Stimulated activated naive B cell treated with anti-CD40 and anti-IgM and Interleukin-4, amounts not matched to agents 10 μg/mL and 1 μg/mL and 100 μg/mL, for 72 hours (primary cell): ENCODE measurements at regions not wholly inside any gene's neighbourhood (a gene's known extent, or its start where the extent isn't known, plus 50 kb on each side); places are given as distances from the start of the nearest gene placed in this dataset.

Experiments used
- ATAC-seq, 2 donors: fragments of 150-1000 bp; cut with Tn5 transposase; replicated peaks; 2 replicates each; pipeline ENCODE4 v1.10.0; 2021; ENCODE audit warnings: moderate library complexity in 1 of 2
- DNase-seq: peaks from one replicate; pipeline ENCODE4 v3.0.0; 2021
- H3K27ac Mint-ChIP-seq: one replicate; pipeline ENCODE4 v1.8.0; 2022; ENCODE audit warnings: mild to moderate bottlenecking, mixed read lengths
- H3K27me3 Mint-ChIP-seq, 2 donors: one replicate each; pipeline ENCODE4 v1.8.0; 2022; ENCODE audit warnings: mixed read lengths in 2 of 2
- H3K36me3 Mint-ChIP-seq, 2 donors: one replicate each; pipeline ENCODE4 v1.8.0; 2022; ENCODE audit warnings: mixed read lengths in 2 of 2, mild to moderate bottlenecking in 1 of 2
- H3K4me1 Mint-ChIP-seq, 2 donors: one replicate each; pipeline ENCODE4 v1.8.0; 2022; ENCODE audit warnings: mixed read lengths in 2 of 2, mild to moderate bottlenecking in 1 of 2
- H3K4me3 Mint-ChIP-seq, 2 donors: one replicate each; pipeline ENCODE4 v1.8.0; 2022; ENCODE audit warnings: mild to moderate bottlenecking in 2 of 2, mixed read lengths in 2 of 2, moderate library complexity in 1 of 2
- H3K9me3 Mint-ChIP-seq, 2 donors: one replicate each; pipeline ENCODE4 v1.8.0; 2022; ENCODE audit warnings: mixed read lengths in 2 of 2, mild to moderate bottlenecking in 1 of 2

- Mint-ChIP-seq H3K4me3 (no peak overlapping the region), H3K36me3 (no peaks in the 10 kb centered on the region)
Observed at GRCh38 chr20:11569163-11569562, 348.5 kb upstream of the BTBD3 start.

DNA sequence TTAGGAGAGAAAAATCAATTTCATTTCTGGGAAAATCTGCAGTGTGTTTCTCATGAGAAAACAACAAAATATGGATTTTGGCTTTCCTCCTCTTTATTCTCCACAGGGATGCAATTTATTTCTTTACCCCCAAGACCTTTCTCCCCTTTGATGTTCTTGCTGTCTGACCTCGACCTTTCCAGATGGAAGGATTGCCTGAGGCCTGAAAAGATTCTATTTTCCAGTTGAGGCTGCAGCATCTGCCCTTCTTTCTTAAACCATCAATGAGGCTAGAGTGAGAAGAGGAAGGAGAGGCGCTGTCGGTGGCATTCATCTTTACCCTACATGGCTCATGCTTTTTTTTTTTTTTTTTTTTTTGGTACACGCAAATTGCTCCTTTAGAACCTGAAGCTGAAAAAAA is 344.2 kb upstream of the BTBD3 start:
- Mint-ChIP-seq H3K36me3 (no peaks in the 10 kb centered on the region), H3K9me3 (peaks cover 0 to 4% of the 10 kb centered on the region in 2 donors)

More at GRCh38 chr20:11569163-11569562, 348.5 kb upstream of the BTBD3 start:
- H3K9me3 Mint-ChIP-seq, result peaks cover 0 to 5% of the 10 kb centered on the region in 2 donors
- no peaks in the 10 kb centered on the region for H3K27me3 Mint-ChIP-seq
- ATAC-seq (no peak), DNase-seq (no peak)
- no peaks in the 10 kb centered on the region for H3K4me1 Mint-ChIP-seq
- no peak overlapping the region for H3K27ac Mint-ChIP-seq

DNA sequence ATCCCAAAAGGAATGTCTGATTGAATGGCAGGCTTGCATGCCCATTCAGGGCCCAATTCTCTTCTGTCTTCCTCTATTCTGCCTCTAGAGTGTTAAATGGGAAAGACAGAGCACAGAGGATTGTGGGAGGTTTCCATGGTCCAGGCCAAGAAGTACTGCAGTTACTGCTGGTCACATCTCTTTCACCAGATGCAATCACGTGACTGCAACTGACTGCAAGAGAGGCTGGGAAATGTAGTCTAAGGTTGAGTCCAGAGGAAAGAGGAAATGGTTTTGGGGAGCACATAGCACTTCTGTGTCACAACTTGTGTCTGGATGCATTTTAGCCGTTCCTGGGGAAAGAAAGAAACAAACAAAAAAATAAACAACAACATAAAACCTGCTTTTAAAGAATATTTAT is 336.4 kb upstream of the BTBD3 start:
- Mint-ChIP-seq H3K27ac (no peak overlapping the region), H3K36me3 (no peaks in the 10 kb centered on the region), H3K4me1 (no peaks in the 10 kb centered on the region), H3K9me3 (peaks cover 3 to 5% of the 10 kb centered on the region in 2 donors), H3K4me3 (no peak overlapping the region), H3K27me3 (no peaks in the 10 kb centered on the region)
- no peak for ATAC-seq
- DNase-seq, result no peak

More for the DNA sequence above, 344.2 kb upstream of the BTBD3 start:
- ATAC-seq (no peak), DNase-seq (no peak)
- Mint-ChIP-seq H3K27ac (no peak overlapping the region), H3K4me3 (no peak overlapping the region), H3K4me1 (no peaks in the 10 kb centered on the region), H3K27me3 (no peaks in the 10 kb centered on the region)

DNA sequence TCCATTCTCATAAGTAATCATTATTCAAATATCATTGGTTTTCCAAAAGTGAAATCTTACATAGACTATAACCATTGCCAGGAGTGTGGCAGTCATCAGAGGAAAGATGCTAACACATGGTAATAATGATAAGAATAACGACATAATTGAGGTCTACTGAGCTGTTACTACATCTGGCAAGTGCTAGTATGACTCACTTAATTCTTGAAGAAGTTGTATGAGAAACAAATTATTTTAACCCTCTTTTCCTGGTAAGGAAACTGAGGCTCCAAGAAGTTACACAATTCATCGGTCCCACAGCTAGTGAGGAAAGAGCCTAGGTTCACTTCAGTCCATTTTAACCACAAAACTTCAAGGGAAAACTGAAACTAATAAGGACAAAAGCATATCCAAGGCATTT is 335.6 kb upstream of the BTBD3 start:
- DNase-seq (no peak), ATAC-seq (no peak)
- no peaks in the 10 kb centered on the region for H3K27me3 Mint-ChIP-seq
- H3K4me1 Mint-ChIP-seq, result no peaks in the 10 kb centered on the region
- H3K9me3 Mint-ChIP-seq, result peaks cover 3% of the 10 kb centered on the region in 2 donors
- no peak overlapping the region for H3K27ac Mint-ChIP-seq
- H3K4me3 Mint-ChIP-seq, result no peak overlapping the region
- H3K36me3 Mint-ChIP-seq, result no peaks in the 10 kb centered on the region

GRCh38 chr20:11585752-11586352 is 331.8 kb upstream of the BTBD3 start:
- H3K4me1 Mint-ChIP-seq, result no peaks in the 10 kb centered on the region
- DNase-seq, result no peak
- H3K4me3 Mint-ChIP-seq, result no peak overlapping the region
- H3K27ac Mint-ChIP-seq, result no peak overlapping the region
- ATAC-seq, result no peak
- H3K27me3 Mint-ChIP-seq, result no peaks in the 10 kb centered on the region
- H3K9me3 Mint-ChIP-seq, result peaks cover 3% of the 10 kb centered on the region in 2 donors
- H3K36me3 Mint-ChIP-seq, result no peaks in the 10 kb centered on the region

DNA sequence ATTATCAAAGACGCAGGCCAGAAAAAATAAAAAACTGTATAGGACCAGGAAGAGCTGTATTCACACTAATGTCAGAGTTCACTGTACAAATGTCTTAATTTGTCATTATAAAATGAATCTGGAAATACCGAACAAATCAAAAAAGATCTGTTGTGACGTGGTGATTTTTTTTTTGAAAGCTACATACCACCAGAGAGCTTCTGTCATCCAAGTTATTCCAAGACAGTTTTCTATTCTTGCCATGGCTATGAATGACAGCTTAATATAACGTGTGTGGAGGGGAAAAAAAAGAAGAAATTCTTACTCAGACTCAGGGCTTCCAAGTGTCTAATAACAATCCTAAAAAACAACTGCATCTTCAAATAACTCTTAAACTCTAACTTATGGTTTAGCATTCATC is 328.8 kb upstream of the BTBD3 start:
- H3K4me3 Mint-ChIP-seq, result no peak overlapping the region
- peaks cover 0 to 2% of the 10 kb centered on the region in 2 donors for H3K9me3 Mint-ChIP-seq
- DNase-seq (no peak), ATAC-seq (no peak)
- H3K27me3 Mint-ChIP-seq, result no peaks in the 10 kb centered on the region
- no peaks in the 10 kb centered on the region for H3K4me1 Mint-ChIP-seq
- H3K36me3 Mint-ChIP-seq, result no peaks in the 10 kb centered on the region
- no peak overlapping the region for H3K27ac Mint-ChIP-seq

- no peaks in the 10 kb centered on the region for H3K27me3 Mint-ChIP-seq
- no peaks in the 10 kb centered on the region for H3K36me3 Mint-ChIP-seq
- ATAC-seq, result no peak
- no peak for DNase-seq
- H3K4me1 Mint-ChIP-seq, result no peaks in the 10 kb centered on the region
- peaks cover 6 to 7% of the 10 kb centered on the region in 2 donors for H3K9me3 Mint-ChIP-seq
- no peak overlapping the region for H3K4me3 Mint-ChIP-seq
- no peak overlapping the region for H3K27ac Mint-ChIP-seq
Observed at GRCh38 chr20:11591965-11592364, 325.7 kb upstream of the BTBD3 start.

GRCh38 chr20:11604339-11604738 is 313.4 kb upstream of the BTBD3 start:
- Mint-ChIP-seq H3K36me3 (no peaks in the 10 kb centered on the region), H3K4me1 (no peaks in the 10 kb centered on the region), H3K27me3 (no peaks in the 10 kb centered on the region), H3K4me3 (no peak overlapping the region), H3K9me3 (peaks cover 5 to 10% of the 10 kb centered on the region in 2 donors), H3K27ac (no peak overlapping the region)
- DNase-seq, result no peak
- no peak for ATAC-seq

DNA sequence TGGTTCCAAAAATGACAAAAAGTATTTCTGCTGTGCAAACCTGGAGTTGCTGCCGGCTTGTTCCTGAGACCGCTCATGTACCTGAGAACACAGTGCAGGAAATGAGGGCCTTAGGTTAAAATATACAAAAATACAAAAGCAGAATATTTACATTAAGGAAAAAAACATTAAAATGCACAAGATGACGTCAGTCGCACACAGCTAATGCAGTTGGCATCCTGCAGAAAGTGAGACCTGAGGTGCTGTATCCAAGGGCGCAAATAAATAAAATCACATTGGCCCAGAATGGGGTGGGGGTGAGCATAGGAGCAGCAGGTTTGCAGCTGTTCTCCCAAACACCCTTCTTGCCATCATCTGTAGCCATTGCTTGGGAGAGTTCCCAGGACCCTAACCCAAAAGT is 310.6 kb upstream of the BTBD3 start:
- ATAC-seq, result no peak
- Mint-ChIP-seq H3K27me3 (no peaks in the 10 kb centered on the region), H3K4me1 (no peaks in the 10 kb centered on the region)

DNA sequence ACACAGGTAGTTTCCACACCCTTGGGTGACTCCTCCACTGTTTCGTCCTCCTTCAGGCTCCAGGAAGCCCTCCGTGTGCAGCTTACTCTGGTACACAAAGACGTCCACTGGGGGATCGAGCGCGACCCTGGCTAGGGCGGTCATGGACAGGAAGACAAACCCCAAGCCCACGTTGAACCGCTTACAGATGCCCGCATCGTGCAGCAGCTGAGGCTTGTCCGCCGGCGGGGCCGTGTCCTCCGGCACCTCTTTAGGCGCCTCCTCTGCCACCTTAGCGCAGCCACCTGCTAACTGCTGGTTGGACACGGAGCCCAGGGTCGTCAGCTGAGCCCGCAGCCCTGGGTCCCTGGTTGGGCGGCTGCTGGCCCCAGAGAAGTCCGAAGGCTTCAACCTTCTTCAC is 309.0 kb upstream of the BTBD3 start:
- DNase-seq, result no peak
- Mint-ChIP-seq H3K36me3 (no peaks in the 10 kb centered on the region), H3K4me1 (no peaks in the 10 kb centered on the region), H3K27me3 (no peaks in the 10 kb centered on the region), H3K9me3 (peaks cover 5 to 6% of the 10 kb centered on the region in 2 donors), H3K4me3 (no peak overlapping the region), H3K27ac (no peak overlapping the region)
- no peak for ATAC-seq

More for the DNA sequence above, 310.6 kb upstream of the BTBD3 start:
- Mint-ChIP-seq H3K9me3 (peaks cover 5 to 6% of the 10 kb centered on the region in 2 donors), H3K4me3 (no peak overlapping the region), H3K36me3 (no peaks in the 10 kb centered on the region), H3K27ac (no peak overlapping the region)
- DNase-seq, result no peak

DNA sequence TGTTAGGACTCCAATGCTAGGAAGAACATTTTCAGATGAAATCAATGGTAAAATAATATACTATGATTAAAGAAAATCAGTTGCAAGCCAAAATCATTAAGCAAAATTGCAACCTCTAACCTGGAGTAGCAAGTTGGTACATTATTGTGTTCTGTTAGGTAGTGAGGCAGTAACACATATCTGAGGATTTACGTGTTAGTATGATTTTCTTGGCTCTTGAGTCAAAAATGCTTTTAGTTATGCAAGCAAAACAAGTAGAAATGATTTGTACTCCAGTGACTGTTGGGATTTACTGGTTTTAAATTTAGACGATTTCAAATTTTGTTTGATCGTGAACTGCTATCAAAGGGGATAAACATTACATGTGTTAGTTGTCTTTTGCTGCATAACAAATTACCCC is 293.0 kb upstream of the BTBD3 start:
- no peak overlapping the region for H3K4me3 Mint-ChIP-seq
- DNase-seq (no peak), ATAC-seq (no peak)
- no peaks in the 10 kb centered on the region for H3K4me1 Mint-ChIP-seq
- no peak overlapping the region for H3K27ac Mint-ChIP-seq
- H3K36me3 Mint-ChIP-seq, result no peaks in the 10 kb centered on the region
- no peaks in the 10 kb centered on the region for H3K27me3 Mint-ChIP-seq
- H3K9me3 Mint-ChIP-seq, result peaks cover 2 to 3% of the 10 kb centered on the region in 2 donors

DNA sequence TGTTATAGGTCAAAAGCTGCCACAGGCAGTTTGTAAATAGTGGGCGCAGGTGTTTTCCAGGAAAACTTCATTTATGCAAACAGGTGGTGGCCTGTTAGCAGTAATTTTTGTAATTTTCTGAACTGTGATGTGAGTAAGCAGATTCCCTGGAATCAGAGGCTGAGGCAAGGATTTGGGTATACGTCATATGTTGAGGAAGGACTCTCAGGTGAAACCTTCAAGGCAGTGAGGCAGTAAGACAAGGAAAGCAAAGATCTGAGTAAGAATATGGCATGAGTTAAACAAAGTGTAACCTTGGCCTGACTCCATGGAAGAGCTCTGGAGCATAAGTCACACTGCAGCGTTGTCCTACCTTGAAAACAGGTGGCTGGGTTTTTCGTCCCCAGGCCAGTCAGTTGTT is 291.1 kb upstream of the BTBD3 start:
- ATAC-seq (no peak), DNase-seq (no peak)
- Mint-ChIP-seq H3K27me3 (no peaks in the 10 kb centered on the region), H3K36me3 (no peaks in the 10 kb centered on the region), H3K27ac (no peak overlapping the region), H3K9me3 (peaks cover 2 to 3% of the 10 kb centered on the region in 2 donors), H3K4me3 (no peak overlapping the region), H3K4me1 (no peaks in the 10 kb centered on the region)

GRCh38 chr20:11642866-11643265 is 274.8 kb upstream of the BTBD3 start:
- H3K4me3 Mint-ChIP-seq, result no peak overlapping the region
- peaks cover 0 to 10% of the 10 kb centered on the region in 2 donors for H3K9me3 Mint-ChIP-seq
- no peak overlapping the region for H3K27ac Mint-ChIP-seq
- no peaks in the 10 kb centered on the region for H3K4me1 Mint-ChIP-seq
- DNase-seq (no peak), ATAC-seq (no peak)
- H3K36me3 Mint-ChIP-seq, result no peaks in the 10 kb centered on the region
- H3K27me3 Mint-ChIP-seq, result no peaks in the 10 kb centered on the region

DNA sequence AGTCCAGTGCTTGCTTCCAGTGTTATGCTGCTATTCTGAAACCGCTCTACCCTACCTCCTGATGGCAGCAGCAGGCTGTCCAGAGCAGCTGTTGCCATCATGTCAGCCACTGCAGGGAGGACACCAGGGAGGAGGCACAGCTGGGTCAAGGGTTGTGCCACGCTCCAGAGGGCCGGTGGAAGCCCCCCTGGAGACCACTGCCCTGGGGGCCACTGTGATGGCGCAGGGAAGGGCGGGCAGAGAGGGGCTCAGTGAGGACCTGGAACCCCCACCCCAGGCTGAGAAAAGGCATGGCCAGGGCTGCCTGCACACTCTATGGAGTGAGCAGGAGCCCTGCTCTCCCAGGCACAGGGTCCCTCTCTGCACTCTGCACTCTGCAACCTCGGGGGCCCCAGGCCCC is 271.3 kb upstream of the BTBD3 start:
- H3K4me3 Mint-ChIP-seq, result no peak overlapping the region
- no peaks in the 10 kb centered on the region for H3K4me1 Mint-ChIP-seq
- H3K27me3 Mint-ChIP-seq, result no peaks in the 10 kb centered on the region
- H3K9me3 Mint-ChIP-seq, result peaks cover 3 to 5% of the 10 kb centered on the region in 2 donors
- ATAC-seq, result no peak
- DNase-seq, result no peak
- no peaks in the 10 kb centered on the region for H3K36me3 Mint-ChIP-seq
- no peak overlapping the region for H3K27ac Mint-ChIP-seq

GRCh38 chr20:11650566-11650965 is 267.1 kb upstream of the BTBD3 start:
- no peak for DNase-seq
- Mint-ChIP-seq H3K4me1 (no peaks in the 10 kb centered on the region), H3K4me3 (no peak overlapping the region), H3K27me3 (no peaks in the 10 kb centered on the region), H3K9me3 (peaks cover 3 to 5% of the 10 kb centered on the region in 2 donors), H3K36me3 (no peaks in the 10 kb centered on the region), H3K27ac (no peak overlapping the region)
- ATAC-seq, result no peak

- no peak for ATAC-seq
- no peaks in the 10 kb centered on the region for H3K4me1 Mint-ChIP-seq
Observed at GRCh38 chr20:11651138-11651537, 266.6 kb upstream of the BTBD3 start.

More at GRCh38 chr20:11651138-11651537, 266.6 kb upstream of the BTBD3 start:
- Mint-ChIP-seq H3K27me3 (no peaks in the 10 kb centered on the region), H3K36me3 (no peaks in the 10 kb centered on the region), H3K27ac (no peak overlapping the region), H3K4me3 (no peak overlapping the region), H3K9me3 (peaks cover 3 to 5% of the 10 kb centered on the region in 2 donors)
- DNase-seq, result no peak
